Colonic mucosa (tissue), 4 donors: ENCODE measurements at regions not wholly inside any gene's neighbourhood (a gene's known extent, or its start where the extent isn't known, plus 50 kb on each side); places are given as distances from the start of the nearest gene placed in this dataset.
"Not testable (repeated sequence)": the region's sequence is repeated elsewhere in the genome, so short reads cannot be mapped to it uniquely, and the experiment has no call there.

Experiments
- DNase-seq: peaks from one replicate; pipeline ENCODE4 v3.0.0-alpha.2; 2020
- H3K27ac ChIP-seq: fragments of 200-600 bp; one replicate; pipeline ENCODE4 v1.8.0; 2021
- H3K27me3 ChIP-seq: fragments of 200-600 bp; one replicate; pipeline ENCODE4 v1.8.0; 2021
- H3K36me3 ChIP-seq: fragments of 200-600 bp; one replicate; pipeline ENCODE4 v1.8.0; 2021
- H3K4me1 ChIP-seq: fragments of 200-600 bp; one replicate; pipeline ENCODE4 v1.8.0; 2021; ENCODE audit warnings: mild to moderate bottlenecking
- H3K4me3 ChIP-seq: fragments of 200-600 bp; one replicate; pipeline ENCODE4 v1.8.0; 2021
- H3K9ac ChIP-seq, 2 donors: one replicate each; pipeline ENCODE4 v1.7.0; 2013; ENCODE audit warnings: control low read depth in 2 of 2, low read depth in 2 of 2, low read length in 2 of 2
- H3K9me3 ChIP-seq: fragments of 200-600 bp; one replicate; pipeline ENCODE4 v1.8.0; 2021
- intact Hi-C: fragments of 100-400 bp; cut with DNase I; formaldehyde crosslinking; loops from one replicate; pipeline ENCODE4 v1.14.1; 2022
- TF ChIP-seq, protein P1 (sequence below): fragments of 200-600 bp; IDR thresholded peaks from one replicate; pipeline ENCODE4 v1.8.0; 2022; ENCODE audit warnings: antibody characterized with exemption, mild to moderate bottlenecking
- donor health status: healthy.
- donor health status: DM: no; HTN: no; CAD: no.
- donor health status: DM: no; HTN: no; CAD: no.

DNA sequence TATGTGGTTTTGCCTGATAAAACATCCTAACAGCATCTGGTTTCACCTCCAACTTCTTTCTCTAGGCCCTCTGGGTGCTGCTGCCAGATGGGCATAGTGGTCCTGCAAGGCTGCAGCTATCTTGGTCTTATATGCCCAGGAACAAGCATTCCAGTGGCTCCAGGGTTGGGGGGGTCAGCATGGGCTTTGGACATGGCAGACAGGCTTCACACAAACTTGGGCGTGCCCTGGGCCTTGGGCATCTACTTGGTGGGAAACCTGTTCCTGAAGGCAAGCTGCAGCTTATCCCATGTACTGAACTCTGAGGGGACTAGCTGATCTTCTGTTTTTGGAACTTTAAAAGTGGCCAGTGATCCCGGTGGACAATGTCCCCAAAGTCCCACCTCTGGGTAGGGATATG lies 54.9 kb upstream of the ZNF678 start:
- H3K27me3 ChIP-seq = no peaks in the 10 kb centered on the region
- H3K36me3 ChIP-seq = no peaks in the 10 kb centered on the region
- no peaks in the 10 kb centered on the region for H3K9me3 ChIP-seq
- no peak overlapping the region for H3K4me3 ChIP-seq
- H3K4me1 ChIP-seq = no peaks in the 10 kb centered on the region
- DNase-seq = no peak
- TF ChIP-seq, protein P1, sequence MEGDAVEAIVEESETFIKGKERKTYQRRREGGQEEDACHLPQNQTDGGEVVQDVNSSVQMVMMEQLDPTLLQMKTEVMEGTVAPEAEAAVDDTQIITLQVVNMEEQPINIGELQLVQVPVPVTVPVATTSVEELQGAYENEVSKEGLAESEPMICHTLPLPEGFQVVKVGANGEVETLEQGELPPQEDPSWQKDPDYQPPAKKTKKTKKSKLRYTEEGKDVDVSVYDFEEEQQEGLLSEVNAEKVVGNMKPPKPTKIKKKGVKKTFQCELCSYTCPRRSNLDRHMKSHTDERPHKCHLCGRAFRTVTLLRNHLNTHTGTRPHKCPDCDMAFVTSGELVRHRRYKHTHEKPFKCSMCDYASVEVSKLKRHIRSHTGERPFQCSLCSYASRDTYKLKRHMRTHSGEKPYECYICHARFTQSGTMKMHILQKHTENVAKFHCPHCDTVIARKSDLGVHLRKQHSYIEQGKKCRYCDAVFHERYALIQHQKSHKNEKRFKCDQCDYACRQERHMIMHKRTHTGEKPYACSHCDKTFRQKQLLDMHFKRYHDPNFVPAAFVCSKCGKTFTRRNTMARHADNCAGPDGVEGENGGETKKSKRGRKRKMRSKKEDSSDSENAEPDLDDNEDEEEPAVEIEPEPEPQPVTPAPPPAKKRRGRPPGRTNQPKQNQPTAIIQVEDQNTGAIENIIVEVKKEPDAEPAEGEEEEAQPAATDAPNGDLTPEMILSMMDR = no peak
- no peak overlapping the region for H3K9ac ChIP-seq
- H3K27ac ChIP-seq = no peak overlapping the region
- intact Hi-C loops = no loop called here

GRCh38 chr1:227506490-227507393 lies 56.6 kb upstream of the ZNF678 start:
- H3K27ac ChIP-seq, H3K4me1 ChIP-seq, H3K9ac ChIP-seq, H3K36me3 ChIP-seq, DNase-seq, H3K27me3 ChIP-seq, H3K9me3 ChIP-seq, H3K4me3 ChIP-seq, intact Hi-C loops: not testable (repeated sequence)

GRCh38 chr1:227496045-227496444 lies 67.3 kb upstream of the ZNF678 start:
- H3K9ac ChIP-seq, H3K36me3 ChIP-seq, intact Hi-C loops, H3K9me3 ChIP-seq, H3K27ac ChIP-seq, H3K4me1 ChIP-seq, DNase-seq, H3K27me3 ChIP-seq, H3K4me3 ChIP-seq: not testable (repeated sequence)

DNA sequence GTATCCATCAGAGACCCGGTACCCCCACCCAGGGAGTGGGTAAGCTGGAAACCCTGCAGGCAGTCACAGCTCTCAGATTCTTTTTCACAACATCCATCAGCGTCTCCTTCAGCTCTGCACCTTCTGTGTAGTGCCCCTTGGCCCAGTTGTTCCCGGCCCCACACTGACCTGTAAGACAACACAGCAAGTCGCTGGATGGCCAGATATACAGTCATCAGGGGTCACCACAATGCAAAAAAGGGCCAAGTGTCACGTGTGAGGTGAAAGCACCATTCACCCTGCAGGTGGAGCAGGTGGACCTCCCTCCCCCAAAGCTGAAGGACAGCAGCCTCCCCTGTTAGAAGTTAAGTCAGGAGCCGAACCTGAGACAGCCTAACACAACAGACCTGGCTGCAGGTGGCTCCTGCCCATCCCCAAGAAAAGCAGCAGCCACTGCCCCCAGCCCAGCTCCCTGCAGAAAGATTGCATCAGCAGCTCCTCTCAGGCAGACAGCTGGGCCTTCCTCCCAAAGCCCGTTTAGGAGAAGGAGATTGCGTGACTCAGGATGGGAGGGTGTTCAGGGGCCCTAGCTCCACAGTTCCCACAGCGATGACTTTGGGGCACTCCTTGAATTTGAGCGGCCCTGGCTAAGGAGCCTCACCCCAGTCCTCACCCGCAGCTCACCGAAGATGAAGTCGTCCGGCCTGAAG lies 69.3 kb upstream of the ZNF678 start:
- intact Hi-C loops, H3K4me1 ChIP-seq, H3K9ac ChIP-seq, DNase-seq, H3K9me3 ChIP-seq, H3K36me3 ChIP-seq, H3K27ac ChIP-seq, H3K4me3 ChIP-seq, H3K27me3 ChIP-seq: not testable (repeated sequence)

- no peaks in the 10 kb centered on the region for H3K36me3 ChIP-seq
- no peak overlapping the region for H3K27ac ChIP-seq
- H3K9me3 ChIP-seq = no peaks in the 10 kb centered on the region
- TF ChIP-seq, protein P1 = no peak
- H3K4me3 ChIP-seq = no peak overlapping the region
- no peak for DNase-seq
- intact Hi-C loops = no loop called here
- no peak overlapping the region for H3K9ac ChIP-seq
- H3K4me1 ChIP-seq = no peaks in the 10 kb centered on the region
- H3K27me3 ChIP-seq = no peaks in the 10 kb centered on the region
Measured at GRCh38 chr1:227490478-227490877, 72.9 kb upstream of the ZNF678 start.

- no peak overlapping the region for H3K27ac ChIP-seq
- no peaks in the 10 kb centered on the region for H3K9me3 ChIP-seq
- no peaks in the 10 kb centered on the region for H3K27me3 ChIP-seq
- no peaks in the 10 kb centered on the region for H3K36me3 ChIP-seq
- TF ChIP-seq, protein P1 = no peak
- H3K4me1 ChIP-seq = no peaks in the 10 kb centered on the region
- DNase-seq = no peak
- no peak overlapping the region for H3K9ac ChIP-seq
- intact Hi-C loops = no loop called here
- no peak overlapping the region for H3K4me3 ChIP-seq
Measured at GRCh38 chr1:227490001-227490400, 73.4 kb upstream of the ZNF678 start.

GRCh38 chr1:227489572-227489971 lies 73.8 kb upstream of the ZNF678 start:
- Histone ChIP-seq H3K9me3 (no peaks in the 10 kb centered on the region), H3K4me3 (no peak overlapping the region), H3K4me1 (no peaks in the 10 kb centered on the region), H3K27ac (no peak overlapping the region), H3K27me3 (no peaks in the 10 kb centered on the region), H3K9ac (no peak overlapping the region), H3K36me3 (no peaks in the 10 kb centered on the region)
- TF ChIP-seq, protein P1 = no peak
- intact Hi-C loops = no loop called here
- DNase-seq = no peak
